ENCODE measurements at regions not wholly inside any gene's neighbourhood (a gene's known extent, or its start where the extent isn't known, plus 50 kb on each side); places are given as distances from the start of the nearest gene placed in this dataset.
"Not testable (repeated sequence)": the region's sequence is repeated elsewhere in the genome, so short reads cannot be mapped to it uniquely, and the experiment has no call there.

- TF ChIP-seq CTCF, MAX (IDR thresholded peaks at IDR 0.05; ENCODE audit: low read depth, low read length): not testable (repeated sequence)
These were observed 115.7 kb downstream of the MIAT start for GRCh38 chr22:26773054-26773453.

All from NB4 (cell line).